Heart right ventricle (tissue), 16 donors: ENCODE measurements at regions not wholly inside any gene's neighbourhood (a gene's known extent, or its start where the extent isn't known, plus 50 kb on each side); places are given as distances from the start of the nearest gene placed in this dataset.

Experiments
- ATAC-seq, 8 donors: fragments of 200-7000 bp; cut with Tn5 transposase; one replicate each; pipeline ENCODE4 v1.9.1; 2020; ENCODE audit warnings: mild to moderate bottlenecking in 8 of 8, moderate library complexity in 8 of 8, moderate number of reproducible peaks in 1 of 8
- DNase-seq, 2 donors: peaks; one replicate each; pipeline ENCODE4 v3.0.0-alpha.2; 2020
- H3K27ac ChIP-seq, 10 donors: fragments of 200-600 bp; sonication (generic) in 2 of 10; one replicate each; pipeline versions ENCODE4 v1.5.0 to v1.8.0; 2020 to 2022; ENCODE audit warnings: mild to moderate bottlenecking in 3 of 10
- H3K27me3 ChIP-seq, 7 donors: fragments of 200-600 bp; one replicate each; pipeline ENCODE4 v1.8.0; 2021 to 2022; ENCODE audit warnings: mild to moderate bottlenecking in 2 of 7
- H3K36me3 ChIP-seq, 9 donors: fragments of 200-600 bp; sonication (generic) in 1 of 9; one replicate each; pipeline versions ENCODE4 v1.5.0 to v1.8.0; 2020 to 2022; ENCODE audit warnings: mild to moderate bottlenecking in 2 of 9
- H3K4me1 ChIP-seq, 9 donors: fragments of 200-600 bp; sonication (generic) in 1 of 9; one replicate each; pipeline versions ENCODE4 v1.5.0 to v1.8.0; 2020 to 2022; ENCODE audit warnings: mild to moderate bottlenecking in 4 of 9
- H3K4me3 ChIP-seq, 10 donors: fragments of 200-600 bp; sonication (generic) in 2 of 10; one replicate each; pipeline versions ENCODE4 v1.5.0 to v1.8.0; 2020 to 2022; ENCODE audit warnings: mild to moderate bottlenecking in 7 of 10, moderate library complexity in 2 of 10
- H3K9me3 ChIP-seq, 11 donors: fragments of 200-600 bp in 10 of 11; sonication (generic) in 2 of 11; one replicate each; pipeline versions ENCODE4 v1.5.0 to v1.8.0; 2013 to 2022; ENCODE audit warnings: mild to moderate bottlenecking in 2 of 11, control low read depth in 1 of 11, moderate library complexity in 1 of 11
- CTCF ChIP-seq, 9 donors: fragments of 200-600 bp; sonication (generic) in 2 of 9; IDR thresholded peaks; one replicate each; pipeline versions ENCODE4 v1.5.0 to v1.8.0; 2021 to 2022; ENCODE audit warnings: antibody characterized with exemption in 9 of 9, mild to moderate bottlenecking in 5 of 9, moderate library complexity in 1 of 9
- WGBS, 2 donors: extraction: QIAGEN DNeasy Blood & Tissue Kit; methylation state at CpG; one replicate each; pipeline ENCODE4 v1.1.7; 2013; ENCODE audit warnings: inconsistent platforms in 1 of 2; 5-methylcytosine and 5-hydroxymethylcytosine counted together
- intact Hi-C, 10 donors: fragments of 100-400 bp; cut with DNase I; formaldehyde crosslinking; loops; one replicate each; pipeline versions ENCODE4 v1.11.1 to v1.14.2; 2022
- donor health status: Arrhythmogenic right ventricular cardiomyopathy.
- donor health status: ischemic (EF 13 %, LVEDD 7.1; RV severe dilation, severe dysfunction).
- donor health status: healthy with polysubstance abuse.
- donor health status: DM: no; HTN: yes; CAD: no.
- donor health status: DM: no; HTN: no; CAD: no.
- donor health status: ischemic (EF 25% LVEDD 6.9; RV normal size, moderate dysfunction).
- donor health status: ischemic (EF 25% LVEDD 5.7; RV mildly dilated, moderate dysfunction).
- donor health status: healthy.
- donor health status: DM: yes; HTN: yes; CAD: no.
- donor health status: Ischemic cardiomyopathy.
- donor health status: ischemic (EF 35%, LVEDD 5.7; RV mildly dilated, moderate dysfunction).
- donor health status: nonischemic (EF 11% LVEDD 7.7; RV severe dilation, severe dysfunction).
- donor health status: DM: yes; HTN: yes; CAD: no.
- donor health status: PGD.
- donor health status: ischemic (EF 29% LVEDD 5.4; RV normal size, mild dysfunction).
- donor health status: nonischemic (EF 23%, LVEDD 6.1; RV moderate dilation, normal function).

- H3K4me1 ChIP-seq = peaks cover 0 to 33% (median 0%) of the 10 kb centered on the region in 9 donors
- DNase-seq (no peak), ATAC-seq (no peak)
- no peak overlapping the region for H3K27ac ChIP-seq
- WGBS, 2 donors = 75 to 81% methylated on average over 1 of the region's 1 CpG
- H3K4me3 ChIP-seq = no peak overlapping the region
- TF ChIP-seq CTCF (IDR thresholded peaks at IDR 0.05) = no peak
- H3K36me3 ChIP-seq = no peaks in the 10 kb centered on the region
- H3K9me3 ChIP-seq = no peaks in the 10 kb centered on the region
- intact Hi-C loops = no loop called here
- no peaks in the 10 kb centered on the region for H3K27me3 ChIP-seq
These were observed 233.5 kb upstream of the ELL2 start for GRCh38 chr5:96195123-96195522.

- Histone ChIP-seq H3K36me3 (no peaks in the 10 kb centered on the region), H3K9me3 (no peaks in the 10 kb centered on the region), H3K27me3 (no peaks in the 10 kb centered on the region), H3K27ac (no peak overlapping the region), H3K4me3 (no peak overlapping the region), H3K4me1 (peaks cover 0 to 27% (median 0%) of the 10 kb centered on the region in 9 donors)
- intact Hi-C loops = no loop called here
- ATAC-seq (no peak), DNase-seq (no peak)
- TF ChIP-seq CTCF (IDR thresholded peaks at IDR 0.05) = no peak
These were observed 232.9 kb upstream of the ELL2 start for GRCh38 chr5:96194593-96194992.

GRCh38 chr5:96193946-96194345 is 232.3 kb upstream of the ELL2 start:
- no peaks in the 10 kb centered on the region for H3K36me3 ChIP-seq
- no peak for TF ChIP-seq CTCF (IDR thresholded peaks at IDR 0.05)
- WGBS, 2 donors = 94 to 95% methylated on average over 2 of the region's 2 CpGs
- intact Hi-C loops = no loop called here
- peaks cover 0 to 24% (median 0%) of the 10 kb centered on the region in 9 donors for H3K4me1 ChIP-seq
- no peaks in the 10 kb centered on the region for H3K9me3 ChIP-seq
- H3K27ac ChIP-seq = no peak overlapping the region
- no peak for ATAC-seq
- no peaks in the 10 kb centered on the region for H3K27me3 ChIP-seq
- DNase-seq = no peak
- no peak overlapping the region for H3K4me3 ChIP-seq

- no peak overlapping the region for H3K4me3 ChIP-seq
- H3K27me3 ChIP-seq = no peaks in the 10 kb centered on the region
- H3K9me3 ChIP-seq = peaks cover 0 to 13% (median 0%) of the 10 kb centered on the region in 11 donors
- H3K36me3 ChIP-seq = no peaks in the 10 kb centered on the region
- intact Hi-C loops = no loop called here
- no peak for TF ChIP-seq CTCF (IDR thresholded peaks at IDR 0.05)
- 75 to 80% methylated on average over 1 of the region's 1 CpG for WGBS, 2 donors
- no peak for ATAC-seq
- H3K27ac ChIP-seq = no peak overlapping the region
- H3K4me1 ChIP-seq = no peaks in the 10 kb centered on the region
- no peak for DNase-seq
These were observed 228.3 kb upstream of the ELL2 start for GRCh38 chr5:96189987-96190386.
